ENCODE measurements at regions not wholly inside any gene's neighbourhood (a gene's known extent, or its start where the extent isn't known, plus 50 kb on each side); places are given as distances from the start of the nearest gene placed in this dataset.

- H3K79me2 ChIP-seq (ENCODE audit: low read depth): no peaks in the 10 kb centered on the region
- H3K9me2 ChIP-seq (ENCODE audit: insufficient read depth): no peaks in the 10 kb centered on the region
- H2AFZ ChIP-seq: no peak overlapping the region
- ChIA-PET CTCF (interaction anchor here (0.7 kb wide), 1 partner anchor 450 kb away, joined by 4 read pairs; no protein-coding TSS in a partner anchor), POLR2A (ENCODE audit: unreplicated experiment) (no interaction called here)
- H4K20me1 ChIP-seq (ENCODE audit: insufficient read depth): no peaks in the 10 kb centered on the region
- intact Hi-C loops (cut with micrococcal nuclease; ENCODE audit: unreplicated experiment): no loop called here
- H3K4me3 ChIP-seq: no peak overlapping the region
- H3K9me3 ChIP-seq (ENCODE audit: insufficient read depth, low read depth): no peaks in the 10 kb centered on the region
- no TSS peak for BruUV-seq (replicated peaks)
- H3K36me3 ChIP-seq (ENCODE audit: low read depth): no peaks in the 10 kb centered on the region
- H3K27me3 ChIP-seq (ENCODE audit: insufficient read depth, low read depth): no peaks in the 10 kb centered on the region
- H3K4me1 ChIP-seq (replicated peaks; ENCODE audit: insufficient read depth): no peaks in the 10 kb centered on the region
- DNase-seq: no peak
- H3F3A ChIP-seq (ENCODE audit: insufficient read depth, low read depth): no peaks in the 10 kb centered on the region
- no peak for TF ChIP-seq CTCF (conservative IDR thresholded peaks at IDR 0.05)
- TF ChIP-seq EZH2 (IDR thresholded peaks at IDR 0.05; ENCODE audit: low read depth): no peak
- no peak overlapping the region for H3K27ac ChIP-seq
- no peak overlapping the region for H3K4me2 ChIP-seq
These were observed 304.1 kb upstream of the MME start for GRCh38 chr3:154775821-154776548.

- Histone ChIP-seq H3K4me1 (replicated peaks; ENCODE audit: insufficient read depth) (no peaks in the 10 kb centered on the region), H3K27me3 (ENCODE audit: insufficient read depth, low read depth) (no peaks in the 10 kb centered on the region), H3K36me3 (ENCODE audit: low read depth) (no peaks in the 10 kb centered on the region), H3K4me2 (no peak overlapping the region), H3K9me3 (ENCODE audit: insufficient read depth, low read depth) (no peaks in the 10 kb centered on the region), H3K27ac (no peak overlapping the region), H3K9me2 (ENCODE audit: insufficient read depth) (no peaks in the 10 kb centered on the region), H3K79me2 (ENCODE audit: low read depth) (no peaks in the 10 kb centered on the region), H4K20me1 (ENCODE audit: insufficient read depth) (no peaks in the 10 kb centered on the region), H3F3A (ENCODE audit: insufficient read depth, low read depth) (no peaks in the 10 kb centered on the region), H2AFZ (peak overlapping the region; percentile 14; the same call in 1 of the 2 replicates), H3K4me3 (no peak overlapping the region)
- TF ChIP-seq CTCF (conservative IDR thresholded peaks at IDR 0.05): no peak
- TF ChIP-seq EZH2 (IDR thresholded peaks at IDR 0.05; ENCODE audit: low read depth): no peak
- intact Hi-C loops (cut with micrococcal nuclease; ENCODE audit: unreplicated experiment): no loop called here
- POLR2A ChIA-PET (ENCODE audit: unreplicated experiment): no interaction called here
- no TSS peak for BruUV-seq (replicated peaks)
- CTCF ChIA-PET: no interaction called here
- no peak for DNase-seq
These were observed 313.2 kb upstream of the MME start for GRCh38 chr3:154766765-154767503.

GRCh38 chr3:154764856-154765640, 315.1 kb upstream of the MME start:
- POLR2A ChIA-PET (ENCODE audit: unreplicated experiment): no interaction called here
- no peak overlapping the region for H3K27ac ChIP-seq
- H3K9me2 ChIP-seq (ENCODE audit: insufficient read depth): no peaks in the 10 kb centered on the region
- H3K79me2 ChIP-seq (ENCODE audit: low read depth): no peaks in the 10 kb centered on the region
- intact Hi-C loops (cut with micrococcal nuclease; ENCODE audit: unreplicated experiment): no loop called here
- H3K4me3 ChIP-seq: no peak overlapping the region
- H3K36me3 ChIP-seq (ENCODE audit: low read depth): no peaks in the 10 kb centered on the region
- H3K4me1 ChIP-seq (replicated peaks; ENCODE audit: insufficient read depth): no peaks in the 10 kb centered on the region
- H3K27me3 ChIP-seq (ENCODE audit: insufficient read depth, low read depth): no peaks in the 10 kb centered on the region
- no peak overlapping the region for H2AFZ ChIP-seq
- no peaks in the 10 kb centered on the region for H3F3A ChIP-seq (ENCODE audit: insufficient read depth, low read depth)
- no peaks in the 10 kb centered on the region for H3K9me3 ChIP-seq (ENCODE audit: insufficient read depth, low read depth)
- H4K20me1 ChIP-seq (ENCODE audit: insufficient read depth): no peaks in the 10 kb centered on the region
- BruUV-seq (replicated peaks): no TSS peak
- no peak for DNase-seq
- TF ChIP-seq CTCF (conservative IDR thresholded peaks at IDR 0.05): no peak
- no peak for TF ChIP-seq EZH2 (IDR thresholded peaks at IDR 0.05; ENCODE audit: low read depth)
- no peak overlapping the region for H3K4me2 ChIP-seq
- CTCF ChIA-PET: no interaction called here

Data from PC-9 (cell line).